ENCODE measurements at regions not wholly inside any gene's neighbourhood (a gene's known extent, or its start where the extent isn't known, plus 50 kb on each side); places are given as distances from the start of the nearest gene placed in this dataset.

DNA sequence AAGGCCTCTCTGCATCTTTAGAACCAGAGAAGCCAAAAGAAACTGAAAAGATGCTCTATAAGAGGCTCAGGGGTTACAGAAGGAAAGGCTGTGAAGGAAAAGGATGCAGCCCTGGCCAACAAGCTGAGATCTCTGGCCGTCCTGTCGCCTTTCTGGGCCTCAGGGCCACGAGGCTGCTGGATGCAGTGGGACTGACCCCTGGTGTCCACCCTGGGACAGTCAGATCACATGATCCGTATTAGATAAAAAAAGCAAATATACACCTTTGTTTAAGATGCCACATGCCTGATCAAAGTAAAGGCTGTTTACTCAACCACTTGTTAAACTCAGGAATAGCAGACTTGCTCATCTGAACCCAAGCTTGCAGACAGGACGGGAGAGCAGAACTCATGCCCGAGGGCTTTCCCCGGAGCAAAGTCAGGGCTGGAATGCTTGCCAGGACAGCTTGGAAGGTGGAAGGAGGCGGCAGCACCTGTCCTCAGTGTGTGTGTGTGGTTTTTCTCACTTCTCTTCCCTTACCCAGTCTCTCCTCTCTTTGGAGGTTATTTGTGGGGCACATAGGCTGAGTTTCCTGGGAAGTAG is 206.5 kb upstream of the TSHZ3 start:
- DNase-seq: no peak
- WGBS, 2 donors (ENCODE audit: low coverage in 1 of 2): 56 to 73% methylated on average over 2 to 8 of the region's 8 CpGs
- H3K27ac ChIP-seq: no peak overlapping the region
- intact Hi-C loops (cut with DNase I; ENCODE audit: low total_unique reads): no loop called here
- no peaks in the 10 kb centered on the region for H3K27me3 ChIP-seq
- H3K4me1 ChIP-seq: no peaks in the 10 kb centered on the region
- no peaks in the 10 kb centered on the region for H3K9me3 ChIP-seq
- in situ Hi-C loops (cut with MboI; ENCODE audit: low pct_ligation_motif_present in 1 of 4, low pct_unique_long_range_greater_than_20kb in 1 of 4, low sequenced_read_pairs in 3 of 4): no loop called here
- TF ChIP-seq EP300 (IDR thresholded peaks at IDR 0.05; ENCODE audit: low read depth): no peak
- TF ChIP-seq POLR2AphosphoS5 (IDR thresholded peaks at IDR 0.05): no peak
- TF ChIP-seq POLR2A (IDR thresholded peaks at IDR 0.05): no peak
- no peak for TF ChIP-seq CTCF (IDR thresholded peaks at IDR 0.05)
- no peaks in the 10 kb centered on the region for H3K36me3 ChIP-seq
- H3K4me3 ChIP-seq: no peak overlapping the region

- DNase-seq: no peak
- no peak overlapping the region for H3K4me3 ChIP-seq
- no peaks in the 10 kb centered on the region for H3K9me3 ChIP-seq
- no peaks in the 10 kb centered on the region for H3K27me3 ChIP-seq
- WGBS, 2 donors (ENCODE audit: low coverage in 1 of 2): 98 to 100% methylated on average over 2 to 3 of the region's 3 CpGs
- in situ Hi-C loops (cut with MboI; ENCODE audit: low pct_ligation_motif_present in 1 of 4, low pct_unique_long_range_greater_than_20kb in 1 of 4, low sequenced_read_pairs in 3 of 4): no loop called here
- H3K4me1 ChIP-seq: no peaks in the 10 kb centered on the region
- H3K36me3 ChIP-seq: no peaks in the 10 kb centered on the region
- H3K27ac ChIP-seq: no peak overlapping the region
- intact Hi-C loops (cut with DNase I; ENCODE audit: low total_unique reads): no loop called here
- TF ChIP-seq EP300 (IDR thresholded peaks at IDR 0.05; ENCODE audit: low read depth) (no peak), CTCF (IDR thresholded peaks at IDR 0.05) (no peak), POLR2A (IDR thresholded peaks at IDR 0.05) (no peak), POLR2AphosphoS5 (IDR thresholded peaks at IDR 0.05) (no peak)
Measured at GRCh38 chr19:31559494-31559893, 210.3 kb upstream of the TSHZ3 start.

DNA sequence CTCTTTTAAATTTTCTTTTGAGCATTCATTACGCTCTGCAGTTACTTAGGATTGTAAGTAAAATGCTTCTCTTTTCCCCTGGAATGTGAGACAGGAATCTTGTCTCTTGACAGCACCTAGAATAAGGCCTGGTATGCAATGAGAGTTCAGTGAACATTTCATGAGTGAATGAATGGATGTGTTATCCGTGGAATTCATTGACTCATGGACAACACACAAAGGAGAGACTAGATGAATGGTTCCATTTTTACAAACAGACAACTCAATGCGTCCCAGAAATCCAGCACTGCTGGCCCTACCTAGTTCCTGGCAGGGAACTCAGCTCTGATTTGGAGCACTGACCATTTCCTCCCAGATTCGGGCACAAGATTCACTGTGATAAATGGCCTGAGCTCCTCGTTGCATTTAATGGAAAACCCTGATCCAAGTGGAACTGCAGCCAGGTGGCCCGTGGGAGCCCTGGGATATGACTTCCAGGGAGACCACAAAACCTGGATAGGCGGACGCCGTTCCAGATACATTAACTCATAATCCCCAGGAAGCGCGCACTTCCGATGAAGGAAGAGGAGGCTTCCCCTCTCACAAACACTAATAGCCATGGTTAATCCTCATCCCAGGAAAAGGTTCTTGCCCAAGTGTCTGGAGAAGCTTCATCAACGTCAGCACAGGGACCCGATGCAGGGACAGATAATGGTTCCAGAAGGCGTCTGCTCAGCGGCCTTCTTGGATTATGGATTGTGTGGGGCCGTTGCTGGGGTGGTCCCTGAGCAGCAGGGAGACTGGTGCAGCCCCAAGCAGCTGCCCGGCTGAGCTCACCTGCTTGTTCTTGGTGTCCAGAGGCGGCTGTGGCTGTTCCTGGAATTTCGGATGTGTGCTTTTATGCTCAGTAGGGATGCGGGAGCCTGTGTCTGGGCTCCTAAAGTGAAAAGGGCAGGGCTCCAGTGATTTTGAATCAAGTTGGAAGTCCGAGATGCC is 211.1 kb upstream of the TSHZ3 start:
- H3K4me1 ChIP-seq: no peaks in the 10 kb centered on the region
- H3K9me3 ChIP-seq: no peaks in the 10 kb centered on the region
- no peak for DNase-seq
- no peak overlapping the region for H3K4me3 ChIP-seq
- 64 to 73% methylated on average over 2 to 22 of the region's 22 CpGs for WGBS, 2 donors (ENCODE audit: low coverage in 1 of 2)
- intact Hi-C loops (cut with DNase I; ENCODE audit: low total_unique reads) (no loop called here), in situ Hi-C loops (cut with MboI; ENCODE audit: low pct_ligation_motif_present in 1 of 4, low pct_unique_long_range_greater_than_20kb in 1 of 4, low sequenced_read_pairs in 3 of 4) (no loop called here)
- H3K36me3 ChIP-seq: no peaks in the 10 kb centered on the region
- H3K27ac ChIP-seq: no peak overlapping the region
- TF ChIP-seq POLR2A (IDR thresholded peaks at IDR 0.05): no peak
- TF ChIP-seq EP300 (IDR thresholded peaks at IDR 0.05; ENCODE audit: low read depth): no peak
- no peak for TF ChIP-seq POLR2AphosphoS5 (IDR thresholded peaks at IDR 0.05)
- no peak for TF ChIP-seq CTCF (IDR thresholded peaks at IDR 0.05)
- no peaks in the 10 kb centered on the region for H3K27me3 ChIP-seq

- 81 to 89% methylated on average over 5 to 25 of the region's 25 CpGs for WGBS, 2 donors (ENCODE audit: low coverage in 1 of 2)
- Histone ChIP-seq H3K27ac (no peak overlapping the region), H3K9me3 (no peaks in the 10 kb centered on the region), H3K27me3 (no peaks in the 10 kb centered on the region), H3K4me1 (no peaks in the 10 kb centered on the region), H3K4me3 (no peak overlapping the region), H3K36me3 (no peaks in the 10 kb centered on the region)
- intact Hi-C loops (cut with DNase I; ENCODE audit: low total_unique reads) (no loop called here), in situ Hi-C loops (cut with MboI; ENCODE audit: low pct_ligation_motif_present in 1 of 4, low pct_unique_long_range_greater_than_20kb in 1 of 4, low sequenced_read_pairs in 3 of 4) (no loop called here)
- DNase-seq: no peak
- no peak for TF ChIP-seq CTCF (IDR thresholded peaks at IDR 0.05)
- no peak for TF ChIP-seq EP300 (IDR thresholded peaks at IDR 0.05; ENCODE audit: low read depth)
- no peak for TF ChIP-seq POLR2A (IDR thresholded peaks at IDR 0.05)
- TF ChIP-seq POLR2AphosphoS5 (IDR thresholded peaks at IDR 0.05): no peak
Measured at GRCh38 chr19:31562966-31563612, 213.9 kb upstream of the TSHZ3 start.

Measured in transverse colon (tissue), 4 donors.